C4-2B (cell line): ENCODE measurements at regions not wholly inside any gene's neighbourhood (a gene's known extent, or its start where the extent isn't known, plus 50 kb on each side); places are given as distances from the start of the nearest gene placed in this dataset.

Experiments
- ZFX ChIP-seq: fragments of 450-650 bp; IDR thresholded peaks from 2 replicates; pipeline ENCODE4 v1.6.1; 2017
- TF ChIP-seq, protein P1 (sequence below): fragments of 450-650 bp; conservative IDR thresholded peaks from 2 replicates; pipeline ENCODE4 v1.5.1; 2017; ENCODE audit warnings: mild to moderate bottlenecking

DNA sequence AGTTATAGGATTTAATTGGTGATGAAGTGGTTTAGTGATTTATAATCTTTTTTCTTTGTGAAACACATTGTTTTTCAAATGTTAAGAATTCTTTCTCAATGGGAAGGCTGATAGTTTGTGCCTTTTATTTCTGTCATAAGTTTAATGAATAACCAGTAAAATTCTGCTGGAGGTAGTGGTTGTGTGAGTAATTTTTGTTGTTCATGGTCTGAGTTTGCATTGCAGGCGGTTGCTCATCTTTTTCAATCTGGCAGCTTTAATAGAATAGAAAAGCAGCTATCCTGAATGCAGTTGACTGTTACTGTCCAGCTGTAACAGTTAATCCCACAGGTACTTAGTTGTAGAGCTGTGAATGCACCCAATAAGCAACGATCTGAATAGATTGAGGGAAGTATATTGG lies 215.6 kb upstream of the AFF2 start:
- TF ChIP-seq, protein P1, sequence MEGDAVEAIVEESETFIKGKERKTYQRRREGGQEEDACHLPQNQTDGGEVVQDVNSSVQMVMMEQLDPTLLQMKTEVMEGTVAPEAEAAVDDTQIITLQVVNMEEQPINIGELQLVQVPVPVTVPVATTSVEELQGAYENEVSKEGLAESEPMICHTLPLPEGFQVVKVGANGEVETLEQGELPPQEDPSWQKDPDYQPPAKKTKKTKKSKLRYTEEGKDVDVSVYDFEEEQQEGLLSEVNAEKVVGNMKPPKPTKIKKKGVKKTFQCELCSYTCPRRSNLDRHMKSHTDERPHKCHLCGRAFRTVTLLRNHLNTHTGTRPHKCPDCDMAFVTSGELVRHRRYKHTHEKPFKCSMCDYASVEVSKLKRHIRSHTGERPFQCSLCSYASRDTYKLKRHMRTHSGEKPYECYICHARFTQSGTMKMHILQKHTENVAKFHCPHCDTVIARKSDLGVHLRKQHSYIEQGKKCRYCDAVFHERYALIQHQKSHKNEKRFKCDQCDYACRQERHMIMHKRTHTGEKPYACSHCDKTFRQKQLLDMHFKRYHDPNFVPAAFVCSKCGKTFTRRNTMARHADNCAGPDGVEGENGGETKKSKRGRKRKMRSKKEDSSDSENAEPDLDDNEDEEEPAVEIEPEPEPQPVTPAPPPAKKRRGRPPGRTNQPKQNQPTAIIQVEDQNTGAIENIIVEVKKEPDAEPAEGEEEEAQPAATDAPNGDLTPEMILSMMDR: no peak
- TF ChIP-seq ZFX: no peak
